Stimulated activated CD8-positive, alpha-beta memory T cell treated with anti-CD3 and anti-CD28 coated beads, Interleukin-4, amount 100 ng/mL, for 1 hour (primary cell): ENCODE measurements at regions not wholly inside any gene's neighbourhood (a gene's known extent, or its start where the extent isn't known, plus 50 kb on each side); places are given as distances from the start of the nearest gene placed in this dataset.
"Not testable (repeated sequence)": the region's sequence is repeated elsewhere in the genome, so short reads cannot be mapped to it uniquely, and the experiment has no call there.

Experiments used
- DNase-seq, 2 donors: peaks; one replicate each; pipeline ENCODE4 v3.0.0-alpha.2; 2020; ENCODE audit warnings: low read depth in 2 of 2, low spot score in 1 of 2

GRCh38 chr9:88917375-88917774, 73.9 kb upstream of the S1PR3 start:
- DNase-seq = no peak

- DNase-seq = not testable (repeated sequence)
Observed at GRCh38 chr9:88918537-88918936, 72.7 kb upstream of the S1PR3 start.

GRCh38 chr9:88920645-88921044, 70.6 kb upstream of the S1PR3 start:
- DNase-seq = no peak

GRCh38 chr9:88922091-88922490, 69.2 kb upstream of the S1PR3 start:
- DNase-seq = peak in 1 of 2 donors; percentile 7

GRCh38 chr9:88923092-88923491, 68.2 kb upstream of the S1PR3 start:
- DNase-seq = no peak

- DNase-seq = no peak
Observed at GRCh38 chr9:88923653-88924288, 67.5 kb upstream of the S1PR3 start.

GRCh38 chr9:88925481-88925880, 65.8 kb upstream of the S1PR3 start:
- DNase-seq = no peak

GRCh38 chr9:88926781-88927505, 64.3 kb upstream of the S1PR3 start:
- DNase-seq = no peak

GRCh38 chr9:88927510-88927909, 63.8 kb upstream of the S1PR3 start:
- DNase-seq = no peak

- DNase-seq = no peak
Observed at GRCh38 chr9:88930716-88931115, 60.6 kb upstream of the S1PR3 start.

- DNase-seq = no peak
Observed at GRCh38 chr9:88932766-88933165, 58.5 kb upstream of the S1PR3 start.

- DNase-seq = no peak
Observed at GRCh38 chr9:88933607-88934379, 57.5 kb upstream of the S1PR3 start.

- DNase-seq = no peak
Observed at GRCh38 chr9:88934876-88935535, 56.3 kb upstream of the S1PR3 start.

GRCh38 chr9:88936132-88936531, 55.1 kb upstream of the S1PR3 start:
- DNase-seq = no peak

GRCh38 chr9:88936668-88937067, 54.6 kb upstream of the S1PR3 start:
- DNase-seq = no peak

- DNase-seq = no peak
Observed at GRCh38 chr9:88937248-88937647, 54.0 kb upstream of the S1PR3 start.

- no peak for DNase-seq
Observed at GRCh38 chr9:88938189-88938588, 53.1 kb upstream of the S1PR3 start.
